ENCODE measurements at regions not wholly inside any gene's neighbourhood (a gene's known extent, or its start where the extent isn't known, plus 50 kb on each side); places are given as distances from the start of the nearest gene placed in this dataset.

- H3K4me3 ChIP-seq (ENCODE audit: low read length), result no peak overlapping the region
- no peak for DNase-seq (ENCODE audit: low read depth)
- TF ChIP-seq, protein P1, sequence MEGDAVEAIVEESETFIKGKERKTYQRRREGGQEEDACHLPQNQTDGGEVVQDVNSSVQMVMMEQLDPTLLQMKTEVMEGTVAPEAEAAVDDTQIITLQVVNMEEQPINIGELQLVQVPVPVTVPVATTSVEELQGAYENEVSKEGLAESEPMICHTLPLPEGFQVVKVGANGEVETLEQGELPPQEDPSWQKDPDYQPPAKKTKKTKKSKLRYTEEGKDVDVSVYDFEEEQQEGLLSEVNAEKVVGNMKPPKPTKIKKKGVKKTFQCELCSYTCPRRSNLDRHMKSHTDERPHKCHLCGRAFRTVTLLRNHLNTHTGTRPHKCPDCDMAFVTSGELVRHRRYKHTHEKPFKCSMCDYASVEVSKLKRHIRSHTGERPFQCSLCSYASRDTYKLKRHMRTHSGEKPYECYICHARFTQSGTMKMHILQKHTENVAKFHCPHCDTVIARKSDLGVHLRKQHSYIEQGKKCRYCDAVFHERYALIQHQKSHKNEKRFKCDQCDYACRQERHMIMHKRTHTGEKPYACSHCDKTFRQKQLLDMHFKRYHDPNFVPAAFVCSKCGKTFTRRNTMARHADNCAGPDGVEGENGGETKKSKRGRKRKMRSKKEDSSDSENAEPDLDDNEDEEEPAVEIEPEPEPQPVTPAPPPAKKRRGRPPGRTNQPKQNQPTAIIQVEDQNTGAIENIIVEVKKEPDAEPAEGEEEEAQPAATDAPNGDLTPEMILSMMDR (IDR thresholded peaks at IDR 0.05; ENCODE audit: insufficient read depth, low read depth, low read length, missing control alignments), result no peak
Observed at GRCh38 chr17:53409588-53409987, 413.1 kb upstream of the KIF2B start.

DNA sequence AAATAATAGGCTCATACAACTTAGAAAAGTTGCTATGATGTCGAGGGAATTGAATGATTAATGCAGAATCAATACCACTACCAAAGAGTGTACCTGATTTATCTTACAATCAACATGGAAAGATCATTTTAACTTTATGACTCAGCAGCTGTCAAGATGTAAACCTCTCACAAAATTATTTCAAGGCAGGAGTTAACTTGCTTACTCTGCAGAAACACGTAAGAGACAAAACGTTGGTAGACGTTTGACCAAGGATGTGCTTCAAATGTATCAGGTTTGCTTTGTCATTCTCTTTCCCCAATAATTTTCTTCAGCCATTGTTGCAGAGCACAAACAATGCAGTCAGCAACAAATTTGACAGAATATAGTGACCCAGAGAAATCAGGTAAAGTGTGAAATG, 415.8 kb upstream of the KIF2B start:
- DNase-seq (ENCODE audit: low read depth), result no peak
- no peak overlapping the region for H3K4me3 ChIP-seq (ENCODE audit: low read length)
- TF ChIP-seq, protein P1 (IDR thresholded peaks at IDR 0.05; ENCODE audit: insufficient read depth, low read depth, low read length, missing control alignments), result no peak

DNA sequence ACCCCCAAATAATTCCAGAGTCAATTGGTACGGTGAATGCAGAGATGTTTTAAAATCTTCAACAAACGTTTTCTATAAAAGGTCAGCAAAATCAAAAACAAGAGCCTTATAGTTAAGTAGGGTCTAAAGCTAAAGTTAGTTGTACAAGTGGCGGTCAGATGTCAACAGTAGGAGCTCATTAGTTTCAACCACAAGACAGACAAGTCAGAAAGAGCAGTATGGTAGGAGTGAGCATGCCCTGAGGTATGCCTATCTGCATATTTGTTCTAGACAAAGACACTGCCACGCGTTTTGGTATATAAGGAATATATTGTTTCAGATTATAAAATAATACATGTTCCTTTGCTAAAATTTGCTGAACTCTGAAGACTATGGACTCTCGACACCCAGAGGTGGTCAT, 431.5 kb upstream of the KIF2B start:
- TF ChIP-seq, protein P1 (IDR thresholded peaks at IDR 0.05; ENCODE audit: insufficient read depth, low read depth, low read length, missing control alignments), result no peak
- H3K4me3 ChIP-seq (ENCODE audit: low read length), result no peak overlapping the region
- DNase-seq (ENCODE audit: low read depth), result no peak

GRCh38 chr17:53390575-53390974, 432.2 kb upstream of the KIF2B start:
- no peak overlapping the region for H3K4me3 ChIP-seq (ENCODE audit: low read length)
- TF ChIP-seq, protein P1 (IDR thresholded peaks at IDR 0.05; ENCODE audit: insufficient read depth, low read depth, low read length, missing control alignments), result no peak
- DNase-seq (ENCODE audit: low read depth), result no peak

DNA sequence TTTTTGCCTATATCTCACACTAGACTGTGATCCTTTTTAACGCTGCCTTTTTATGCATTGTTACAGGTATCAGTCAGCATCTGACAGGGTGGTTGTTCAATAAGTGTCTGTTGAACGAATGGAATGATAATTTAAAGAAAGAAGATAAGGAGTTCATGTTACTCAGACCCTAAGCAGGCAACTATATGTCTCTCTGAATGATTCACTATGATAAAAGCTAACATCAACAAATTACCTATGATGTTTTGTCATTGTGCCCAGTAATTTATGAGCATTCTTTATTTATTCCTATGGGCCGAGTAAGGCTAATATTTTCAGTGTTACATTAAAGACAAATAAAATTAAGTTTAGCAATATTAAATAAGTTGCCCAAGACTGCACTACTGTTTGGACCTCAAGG, 435.0 kb upstream of the KIF2B start:
- no peak for DNase-seq (ENCODE audit: low read depth)
- TF ChIP-seq, protein P1 (IDR thresholded peaks at IDR 0.05; ENCODE audit: insufficient read depth, low read depth, low read length, missing control alignments), result no peak

GRCh38 chr17:53353919-53354351, 468.8 kb upstream of the KIF2B start:
- DNase-seq (ENCODE audit: low read depth), result no peak
- no peak overlapping the region for H3K4me3 ChIP-seq (ENCODE audit: low read length)
- TF ChIP-seq, protein P1 (IDR thresholded peaks at IDR 0.05; ENCODE audit: insufficient read depth, low read depth, low read length, missing control alignments), result no peak

More for the DNA sequence above, 435.0 kb upstream of the KIF2B start:
- no peak overlapping the region for H3K4me3 ChIP-seq (ENCODE audit: low read length)

DNA sequence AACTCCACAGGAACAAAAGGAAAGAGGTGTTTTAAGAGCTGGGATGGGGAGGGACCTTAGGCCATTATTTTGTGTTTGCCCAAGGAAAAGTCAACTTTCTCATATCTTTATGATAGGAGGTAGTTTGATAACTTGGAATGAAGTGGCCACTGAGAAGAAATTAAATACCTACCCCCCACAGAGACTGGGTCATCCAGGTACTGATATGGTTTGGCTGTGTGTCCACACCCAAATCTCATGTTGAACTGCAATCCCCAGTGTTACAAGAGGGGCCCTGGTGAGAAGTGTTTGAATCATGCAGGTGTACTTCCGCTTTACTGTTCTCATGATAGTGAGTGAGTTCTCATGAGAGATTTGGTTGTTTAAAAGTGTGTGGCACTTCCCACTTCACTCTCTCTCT, 477.9 kb upstream of the KIF2B start:
- DNase-seq (ENCODE audit: low read depth), result no peak
- no peak overlapping the region for H3K4me3 ChIP-seq (ENCODE audit: low read length)
- TF ChIP-seq, protein P1 (IDR thresholded peaks at IDR 0.05; ENCODE audit: insufficient read depth, low read depth, low read length, missing control alignments), result no peak

Measured in epithelial cell of esophagus (primary cell).